ENCODE measurements at regions not wholly inside any gene's neighbourhood (a gene's known extent, or its start where the extent isn't known, plus 50 kb on each side); places are given as distances from the start of the nearest gene placed in this dataset.

- TF ChIP-seq CTCF (IDR thresholded peaks at IDR 0.05; ENCODE audit: borderline replicate concordance, extremely low read depth, low read length, poor library complexity, severe bottlenecking) (no peak), EZH2 (IDR thresholded peaks at IDR 0.05; ENCODE audit: borderline replicate concordance, low read depth, low read length, severe bottlenecking) (no peak)
Observed at GRCh38 chr4:149183638-149184037, 632.0 kb downstream of the IQCM start.
